ENCODE measurements at regions not wholly inside any gene's neighbourhood (a gene's known extent, or its start where the extent isn't known, plus 50 kb on each side); places are given as distances from the start of the nearest gene placed in this dataset.

DNA sequence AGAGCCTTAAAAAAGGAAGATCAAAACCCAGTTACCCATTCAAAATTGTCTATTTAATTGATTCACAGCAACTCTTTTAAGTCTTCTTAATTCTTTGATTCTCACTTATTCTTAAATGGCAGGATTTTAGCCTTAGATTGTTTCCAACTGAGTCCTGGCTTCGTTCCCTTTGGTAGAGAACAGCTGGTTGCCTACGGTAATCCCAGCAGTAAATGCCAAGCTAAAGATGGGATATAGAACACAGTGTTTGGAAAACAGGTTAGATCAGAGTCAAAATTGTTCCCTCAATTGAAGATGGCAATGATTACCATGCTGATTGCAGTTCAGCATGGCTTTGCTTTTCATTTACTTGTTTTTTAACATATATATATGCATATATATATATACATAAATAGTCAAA lies 300.9 kb downstream of the PYDC2 start:
- TF ChIP-seq TAF1 (IDR thresholded peaks at IDR 0.05; ENCODE audit: borderline replicate concordance, low read depth, low read length) (no peak), POLR2AphosphoS5 (IDR thresholded peaks at IDR 0.05; ENCODE audit: low read depth, low read length) (no peak)

Data from GM12892 (cell line).